OCI-LY7 (cell line): ENCODE measurements at regions not wholly inside any gene's neighbourhood (a gene's known extent, or its start where the extent isn't known, plus 50 kb on each side); places are given as distances from the start of the nearest gene placed in this dataset.
"Not testable (repeated sequence)": the region's sequence is repeated elsewhere in the genome, so short reads cannot be mapped to it uniquely, and the experiment has no call there.

Source experiments
- BruUV-seq: library from RNA; stranded (reverse); fragments of 400-500 nt; replicated peaks from 2 replicates; lab custom pipeline; 2021; lab: Mats Ljungman, UMichigan
- CTCF ChIA-PET: fragments of 300-600 bp; sonication (Branson Sonifier 250); formaldehyde crosslinking; loops from one replicate; lab custom pipeline; 2022; ENCODE audit warnings: antibody characterized with exemption; ENCODE audit not compliant: unreplicated experiment; lab: Charles Lee
- POLR2A ChIA-PET: fragments of 300-600 bp; sonication (Branson Sonifier 250); formaldehyde crosslinking; loops from one replicate; lab custom pipeline; 2022; ENCODE audit warnings: antibody characterized with exemption; lab: Charles Lee
- DNase-seq: peaks from one replicate; pipeline ENCODE4 v3.0.0-alpha.2; 2015; ENCODE audit warnings: low spot score
- H2AFZ ChIP-seq: fragments of 200-600 bp; sonication (generic), shearing (Covaris generic); 2 replicates; pipeline ENCODE4 v1.6.1; 2014; ENCODE audit warnings: mild to moderate bottlenecking, antibody characterized with exemption, low read length, moderate library complexity
- H3K27ac ChIP-seq: fragments of 200-600 bp; sonication (generic); 2 replicates; pipeline ENCODE4 v1.5.1; 2014; ENCODE audit warnings: mixed run types, low read depth, mild to moderate bottlenecking, moderate library complexity, low read length, inconsistent platforms; ENCODE audit not compliant: poor library complexity, severe bottlenecking
- H3K36me3 ChIP-seq: fragments of 200-600 bp; sonication (generic); 2 replicates; pipeline ENCODE4 v1.6.1; 2014; ENCODE audit warnings: mild to moderate bottlenecking, antibody characterized with exemption, low read length, moderate library complexity, mixed read lengths; ENCODE audit not compliant: insufficient read depth
- H3K4me1 ChIP-seq: fragments of 200-600 bp; sonication (generic); 2 replicates; pipeline ENCODE4 v1.5.1; 2014; ENCODE audit warnings: mild to moderate bottlenecking, low read length; ENCODE audit not compliant: insufficient read depth, poor library complexity, severe bottlenecking
- H3K4me2 ChIP-seq: fragments of 200-600 bp; sonication (generic); 2 replicates; pipeline ENCODE4 v1.6.1; 2014; ENCODE audit warnings: mild to moderate bottlenecking, low read length
- H3K4me3 ChIP-seq: fragments of 200-600 bp; sonication (generic); 2 replicates; pipeline ENCODE4 v1.5.1; 2014; ENCODE audit warnings: mild to moderate bottlenecking, low read depth, low read length; ENCODE audit not compliant: poor library complexity, severe bottlenecking
- H3K79me2 ChIP-seq: fragments of 200-600 bp; sonication (generic); 2 replicates; pipeline ENCODE4 v1.6.1; 2016; ENCODE audit warnings: low read depth, mild to moderate bottlenecking, low read length, moderate library complexity, mixed read lengths; ENCODE audit not compliant: insufficient read depth
- H3K9me2 ChIP-seq: fragments of 200-600 bp; sonication (generic); 2 replicates; pipeline ENCODE4 v1.6.1; 2016; ENCODE audit warnings: mild to moderate bottlenecking, low read length, mixed read lengths; ENCODE audit not compliant: insufficient read depth
- H3K9me3 ChIP-seq: fragments of 200-600 bp; sonication (generic); 2 replicates; pipeline ENCODE4 v1.6.1; 2014; ENCODE audit warnings: mild to moderate bottlenecking, mixed run types, low read length, mixed read lengths
- H4K20me1 ChIP-seq: fragments of 200-600 bp; sonication (generic); 2 replicates; pipeline ENCODE4 v1.6.1; 2014; ENCODE audit warnings: mild to moderate bottlenecking, antibody characterized with exemption, low read length, moderate library complexity, mixed read lengths; ENCODE audit not compliant: insufficient read depth
- CTCF ChIP-seq: fragments of 200-600 bp; sonication (generic); conservative IDR thresholded peaks from 2 replicates; pipeline ENCODE4 v1.5.1; 2014; ENCODE audit warnings: mild to moderate bottlenecking, antibody characterized with exemption, low read length, moderate library complexity, mixed read lengths
- EZH2phosphoT487 ChIP-seq: fragments of 200-600 bp; sonication (generic); IDR thresholded peaks from 2 replicates; pipeline ENCODE4 v1.6.1; 2018; ENCODE audit warnings: low read depth, borderline replicate concordance, mild to moderate bottlenecking, mixed run types, antibody characterized with exemption, low read length, moderate library complexity, mixed read lengths
- intact Hi-C: fragments of 100-400 bp; cut with micrococcal nuclease; formaldehyde crosslinking; loops from one replicate; pipeline ENCODE4 v1.10.0; 2022; ENCODE audit not compliant: unreplicated experiment

GRCh38 chr10:64196638-64197315, 675.6 kb downstream of the REEP3 start:
- no peaks in the 10 kb centered on the region for H3K9me2 ChIP-seq
- H3K4me1 ChIP-seq: no peaks in the 10 kb centered on the region
- intact Hi-C loops: no loop called here
- no peak overlapping the region for H3K4me3 ChIP-seq
- H4K20me1 ChIP-seq: no peaks in the 10 kb centered on the region
- no peaks in the 10 kb centered on the region for H3K36me3 ChIP-seq
- H3K27ac ChIP-seq: no peak overlapping the region
- H3K9me3 ChIP-seq: no peaks in the 10 kb centered on the region
- H3K79me2 ChIP-seq: no peaks in the 10 kb centered on the region
- H2AFZ ChIP-seq: no peak overlapping the region
- CTCF ChIA-PET: no interaction called here
- no peak for DNase-seq
- BruUV-seq: no TSS peak
- no peak overlapping the region for H3K4me2 ChIP-seq
- POLR2A ChIA-PET: no interaction called here
- no peak for TF ChIP-seq CTCF
- no peak for TF ChIP-seq EZH2phosphoT487

- Histone ChIP-seq H3K79me2 (no peaks in the 10 kb centered on the region), H4K20me1 (no peaks in the 10 kb centered on the region), H3K4me2 (no peak overlapping the region), H3K4me3 (no peak overlapping the region), H3K36me3 (no peaks in the 10 kb centered on the region), H3K9me2 (no peaks in the 10 kb centered on the region), H3K9me3 (no peaks in the 10 kb centered on the region), H3K4me1 (no peaks in the 10 kb centered on the region), H3K27ac (no peak overlapping the region), H2AFZ (no peak overlapping the region)
- ChIA-PET POLR2A (no interaction called here), CTCF (no interaction called here)
- intact Hi-C loops: no loop called here
- no peak for DNase-seq
- BruUV-seq: no TSS peak
- TF ChIP-seq EZH2phosphoT487: no peak
- no peak for TF ChIP-seq CTCF
Measured at GRCh38 chr10:64201936-64202335, 680.7 kb downstream of the REEP3 start.

- H3K27ac ChIP-seq, H4K20me1 ChIP-seq, H3K4me1 ChIP-seq, H3K9me2 ChIP-seq, H2AFZ ChIP-seq, BruUV-seq, H3K9me3 ChIP-seq, H3K4me3 ChIP-seq, CTCF ChIA-PET, intact Hi-C loops, H3K4me2 ChIP-seq, H3K79me2 ChIP-seq, DNase-seq, H3K36me3 ChIP-seq: not testable (repeated sequence)
- POLR2A ChIA-PET: interaction anchor here (0.5 to 0.7 kb wide), 2 partner anchors 19 to 43 kb away, joined by 3 read pairs; no protein-coding TSS in a partner anchor
Measured at GRCh38 chr10:64204504-64204903, 683.3 kb downstream of the REEP3 start.
